MM.1S (cell line): ENCODE measurements at regions not wholly inside any gene's neighbourhood (a gene's known extent, or its start where the extent isn't known, plus 50 kb on each side); places are given as distances from the start of the nearest gene placed in this dataset.

Source experiments
- DNase-seq: peaks from one replicate; pipeline ENCODE4 v3.0.0-alpha.2; 2015
- H2AFZ ChIP-seq: fragments of 300-600 bp; sonication (generic); 2 replicates; pipeline ENCODE4 v1.6.0; 2016; ENCODE audit warnings: antibody characterized with exemption, low read length
- H3F3A ChIP-seq: fragments of 300-600 bp; sonication (generic); 2 replicates; pipeline ENCODE4 v1.6.1; 2016; ENCODE audit warnings: mild to moderate bottlenecking, antibody characterized with exemption, low read length, moderate library complexity, mixed read lengths; ENCODE audit not compliant: insufficient read depth
- H3K27ac ChIP-seq: fragments of 300-600 bp; sonication (generic); 2 replicates; pipeline ENCODE4 v1.5.1; 2016; ENCODE audit warnings: mild to moderate bottlenecking, low read length
- H3K27me3 ChIP-seq: fragments of 300-600 bp; sonication (generic); replicated peaks from 2 replicates; pipeline ENCODE4 v1.6.0; 2016; ENCODE audit warnings: low read length; ENCODE audit not compliant: insufficient read depth
- H3K36me3 ChIP-seq: fragments of 300-600 bp; sonication (generic); replicated peaks from 2 replicates; pipeline ENCODE4 v1.6.1; 2016; ENCODE audit warnings: mild to moderate bottlenecking, low read length, mixed read lengths; ENCODE audit not compliant: insufficient read depth
- H3K4me1 ChIP-seq: fragments of 300-600 bp; sonication (generic); 2 replicates; pipeline ENCODE4 v1.6.1; 2016; ENCODE audit warnings: low read length, mixed read lengths
- H3K4me2 ChIP-seq: fragments of 300-600 bp; sonication (generic); 2 replicates; pipeline ENCODE4 v1.6.0; 2016; ENCODE audit warnings: low read depth, low read length
- H3K4me3 ChIP-seq: fragments of 300-600 bp; sonication (generic); 2 replicates; pipeline ENCODE4 v1.5.1; 2016; ENCODE audit warnings: low read length, mixed read lengths
- H3K79me2 ChIP-seq: fragments of 300-600 bp; sonication (generic); 2 replicates; pipeline ENCODE4 v1.6.1; 2016; ENCODE audit warnings: mixed run types, low read length, mixed read lengths
- H3K9ac ChIP-seq: fragments of 300-600 bp; sonication (generic); 2 replicates; pipeline ENCODE4 v1.6.1; 2016; ENCODE audit warnings: low read length, mixed read lengths
- H3K9me2 ChIP-seq: fragments of 300-600 bp; sonication (generic); replicated peaks from 2 replicates; pipeline ENCODE4 v1.6.1; 2016; ENCODE audit warnings: mild to moderate bottlenecking, low read length, mixed read lengths; ENCODE audit not compliant: insufficient read depth
- H3K9me3 ChIP-seq: fragments of 300-600 bp; sonication (generic); replicated peaks from 2 replicates; pipeline ENCODE4 v1.6.1; 2016; ENCODE audit warnings: mild to moderate bottlenecking, low read length, mixed read lengths; ENCODE audit not compliant: insufficient read depth
- H4K20me1 ChIP-seq: fragments of 300-600 bp; sonication (generic); 2 replicates; pipeline ENCODE4 v1.6.1; 2016; ENCODE audit warnings: mild to moderate bottlenecking, low read length, moderate library complexity, mixed read lengths; ENCODE audit not compliant: insufficient read depth
- EZH2 ChIP-seq: fragments of 300-600 bp; sonication (generic); optimal IDR thresholded peaks from 2 replicates; pipeline ENCODE3; 2017; ENCODE audit warnings: low read depth, mild to moderate bottlenecking, antibody characterized with exemption, low read length, mixed read lengths
- EZH2phosphoT487 ChIP-seq: fragments of 300-600 bp; sonication (generic); IDR thresholded peaks from 2 replicates; pipeline ENCODE4 v1.6.1; 2018; ENCODE audit warnings: antibody characterized with exemption, low read length
- TF ChIP-seq, protein P1 (sequence below): fragments of 300-600 bp; sonication (generic); IDR thresholded peaks from 2 replicates; pipeline ENCODE4 v1.5.1; 2016; ENCODE audit warnings: antibody characterized with exemption, low read length, mixed read lengths

DNA sequence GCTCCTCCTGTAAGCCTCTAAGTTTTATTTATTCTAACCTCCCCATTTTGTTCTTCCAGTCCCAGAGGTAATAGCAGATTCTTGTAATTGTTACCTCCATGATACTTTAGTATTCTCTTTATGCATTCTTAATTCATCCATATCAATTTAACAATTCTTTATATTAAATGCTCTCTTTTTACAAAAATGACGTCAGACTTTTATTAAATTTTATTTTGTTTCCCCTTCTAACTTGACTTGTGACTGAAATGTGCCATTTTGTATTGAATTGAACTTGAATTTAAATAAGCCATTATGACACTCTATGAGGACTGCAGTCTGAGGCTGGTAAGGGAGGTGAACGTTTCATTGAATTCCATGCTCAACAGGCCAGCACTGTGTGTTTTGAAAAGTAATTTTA is 60.0 kb upstream of the NUDT10 start:
- H3K9me2 ChIP-seq: no peaks in the 10 kb centered on the region
- H2AFZ ChIP-seq: no peak overlapping the region
- no peaks in the 10 kb centered on the region for H3K27me3 ChIP-seq
- H3K9me3 ChIP-seq: no peaks in the 10 kb centered on the region
- H3K9ac ChIP-seq: no peak overlapping the region
- no peak overlapping the region for H3K4me3 ChIP-seq
- no peaks in the 10 kb centered on the region for H3K79me2 ChIP-seq
- no peak overlapping the region for H3K4me2 ChIP-seq
- no peaks in the 10 kb centered on the region for H3K36me3 ChIP-seq
- H3F3A ChIP-seq: no peaks in the 10 kb centered on the region
- no peak overlapping the region for H3K27ac ChIP-seq
- no peak for DNase-seq
- H4K20me1 ChIP-seq: no peaks in the 10 kb centered on the region
- TF ChIP-seq EZH2 (no peak), EZH2phosphoT487 (no peak)
- TF ChIP-seq, protein P1, sequence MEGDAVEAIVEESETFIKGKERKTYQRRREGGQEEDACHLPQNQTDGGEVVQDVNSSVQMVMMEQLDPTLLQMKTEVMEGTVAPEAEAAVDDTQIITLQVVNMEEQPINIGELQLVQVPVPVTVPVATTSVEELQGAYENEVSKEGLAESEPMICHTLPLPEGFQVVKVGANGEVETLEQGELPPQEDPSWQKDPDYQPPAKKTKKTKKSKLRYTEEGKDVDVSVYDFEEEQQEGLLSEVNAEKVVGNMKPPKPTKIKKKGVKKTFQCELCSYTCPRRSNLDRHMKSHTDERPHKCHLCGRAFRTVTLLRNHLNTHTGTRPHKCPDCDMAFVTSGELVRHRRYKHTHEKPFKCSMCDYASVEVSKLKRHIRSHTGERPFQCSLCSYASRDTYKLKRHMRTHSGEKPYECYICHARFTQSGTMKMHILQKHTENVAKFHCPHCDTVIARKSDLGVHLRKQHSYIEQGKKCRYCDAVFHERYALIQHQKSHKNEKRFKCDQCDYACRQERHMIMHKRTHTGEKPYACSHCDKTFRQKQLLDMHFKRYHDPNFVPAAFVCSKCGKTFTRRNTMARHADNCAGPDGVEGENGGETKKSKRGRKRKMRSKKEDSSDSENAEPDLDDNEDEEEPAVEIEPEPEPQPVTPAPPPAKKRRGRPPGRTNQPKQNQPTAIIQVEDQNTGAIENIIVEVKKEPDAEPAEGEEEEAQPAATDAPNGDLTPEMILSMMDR: no peak
- no peaks in the 10 kb centered on the region for H3K4me1 ChIP-seq

DNA sequence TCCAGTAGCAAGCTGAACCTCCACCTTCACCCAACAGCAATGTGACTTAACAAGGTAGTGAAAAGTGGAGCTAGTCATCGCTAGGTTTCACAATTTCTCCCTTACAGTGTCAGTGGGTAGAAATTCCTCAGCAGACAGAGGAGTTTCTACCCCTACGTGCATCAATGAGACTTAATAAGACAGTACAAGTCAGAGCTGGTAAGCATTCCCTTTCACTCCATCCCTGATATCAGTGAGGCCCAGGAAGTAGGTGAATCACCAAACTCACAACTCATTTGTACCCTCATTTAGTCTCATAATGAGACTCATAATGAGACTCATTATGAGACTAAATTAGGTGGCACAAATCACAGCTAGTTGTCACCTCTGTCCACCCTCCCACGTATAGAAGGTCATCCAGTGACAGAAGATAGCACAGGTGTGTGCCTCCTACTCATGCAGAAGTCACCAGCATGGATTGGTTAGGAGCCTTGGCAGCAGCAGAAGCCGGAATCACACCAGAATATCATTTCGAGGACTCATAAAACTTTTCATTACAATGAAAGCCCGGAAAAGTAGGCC is 50.8 kb upstream of the NUDT10 start:
- Histone ChIP-seq H3K4me1 (no peaks in the 10 kb centered on the region), H4K20me1 (no peaks in the 10 kb centered on the region), H3K27me3 (no peaks in the 10 kb centered on the region), H3K9me2 (no peaks in the 10 kb centered on the region), H3K27ac (no peak overlapping the region), H3K79me2 (no peaks in the 10 kb centered on the region), H2AFZ (no peak overlapping the region), H3K4me2 (no peak overlapping the region), H3K9me3 (no peaks in the 10 kb centered on the region), H3K9ac (no peak overlapping the region), H3K4me3 (no peak overlapping the region), H3F3A (no peaks in the 10 kb centered on the region), H3K36me3 (no peaks in the 10 kb centered on the region)
- no peak for DNase-seq
- TF ChIP-seq EZH2phosphoT487: no peak
- TF ChIP-seq, protein P1: no peak
- no peak for TF ChIP-seq EZH2
